ENCODE measurements at regions not wholly inside any gene's neighbourhood (a gene's known extent, or its start where the extent isn't known, plus 50 kb on each side); places are given as distances from the start of the nearest gene placed in this dataset.

DNA sequence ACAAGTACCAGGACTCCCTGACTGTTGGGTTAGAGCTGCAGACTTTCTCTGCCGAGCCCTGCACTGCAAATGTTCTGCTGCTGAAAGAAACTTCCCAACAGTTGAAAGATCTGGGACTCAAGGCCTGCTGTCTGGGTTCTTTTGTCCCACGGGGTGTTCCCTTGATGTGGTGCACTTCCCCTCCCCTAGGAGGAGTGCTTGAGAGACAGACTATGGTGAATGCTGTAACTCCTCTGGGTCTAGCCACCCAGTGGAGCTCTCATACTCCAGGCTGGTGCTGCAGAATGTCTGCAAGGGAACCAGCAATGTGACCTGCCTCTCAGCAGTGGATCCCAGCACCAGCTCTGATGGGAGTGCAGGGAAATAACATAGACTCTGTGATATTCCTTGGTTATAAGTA is 129.2 kb upstream of the SLCO1B1 start (continued):
- TF ChIP-seq, protein P1, sequence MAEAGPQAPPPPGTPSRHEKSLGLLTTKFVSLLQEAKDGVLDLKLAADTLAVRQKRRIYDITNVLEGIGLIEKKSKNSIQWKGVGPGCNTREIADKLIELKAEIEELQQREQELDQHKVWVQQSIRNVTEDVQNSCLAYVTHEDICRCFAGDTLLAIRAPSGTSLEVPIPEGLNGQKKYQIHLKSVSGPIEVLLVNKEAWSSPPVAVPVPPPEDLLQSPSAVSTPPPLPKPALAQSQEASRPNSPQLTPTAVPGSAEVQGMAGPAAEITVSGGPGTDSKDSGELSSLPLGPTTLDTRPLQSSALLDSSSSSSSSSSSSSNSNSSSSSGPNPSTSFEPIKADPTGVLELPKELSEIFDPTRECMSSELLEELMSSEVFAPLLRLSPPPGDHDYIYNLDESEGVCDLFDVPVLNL (IDR thresholded peaks at IDR 0.05; ENCODE audit: low read depth, low read length): no peak
- TF ChIP-seq NRF1 (conservative IDR thresholded peaks at IDR 0.05; ENCODE audit: low read depth, low read length) (no peak), ZNF274 (IDR thresholded peaks at IDR 0.05; ENCODE audit: insufficient read depth, insufficient read length) (no peak), ASH2L (IDR thresholded peaks at IDR 0.05; ENCODE audit: borderline replicate concordance, low read depth) (no peak), SPI1 (IDR thresholded peaks at IDR 0.05; ENCODE audit: borderline replicate concordance, insufficient read depth, low read depth, low read length) (no peak), ZBED1 (IDR thresholded peaks at IDR 0.05; ENCODE audit: borderline replicate concordance) (no peak)
- TF ChIP-seq, protein P2, sequence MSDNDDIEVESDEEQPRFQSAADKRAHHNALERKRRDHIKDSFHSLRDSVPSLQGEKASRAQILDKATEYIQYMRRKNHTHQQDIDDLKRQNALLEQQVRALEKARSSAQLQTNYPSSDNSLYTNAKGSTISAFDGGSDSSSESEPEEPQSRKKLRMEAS (IDR thresholded peaks at IDR 0.05; ENCODE audit: low read depth, low read length): no peak

DNA sequence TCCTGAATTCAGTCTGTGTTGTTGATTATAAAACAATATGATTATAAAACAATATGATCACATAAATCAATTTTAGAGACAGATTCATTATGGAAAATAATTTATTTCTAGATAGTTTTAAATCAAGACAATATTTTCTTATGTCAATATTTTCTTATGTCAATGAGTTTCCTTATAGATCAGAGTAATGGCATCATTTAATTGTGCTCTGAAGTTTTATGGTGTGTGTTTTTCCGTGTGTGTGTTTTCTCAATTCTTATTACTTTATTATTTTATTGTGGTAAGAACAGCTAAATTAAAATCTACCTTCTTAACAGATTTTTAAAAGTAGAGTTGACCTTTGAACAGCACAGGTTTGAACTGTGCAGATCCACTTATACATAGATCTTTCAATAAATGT is 105.3 kb upstream of the SLCO1B1 start:
- Histone ChIP-seq H3K9me3 (replicated peaks; ENCODE audit: control insufficient read depth, insufficient read depth, low read length) (no peaks in the 10 kb centered on the region), H3K36me3 (ENCODE audit: control insufficient read depth in 2 of 2, insufficient read depth in 2 of 2, low read length in 1 of 2) (no peaks in the 10 kb centered on the region), H3K4me2 (ENCODE audit: control insufficient read depth, insufficient read depth) (no peak overlapping the region), H4K20me1 (ENCODE audit: control insufficient read depth, insufficient read depth) (no peaks in the 10 kb centered on the region), H2AFZ (ENCODE audit: control insufficient read depth, low read depth, low read length) (no peak overlapping the region), H3K4me1 (ENCODE audit: control insufficient read depth, insufficient read depth, low read length) (no peaks in the 10 kb centered on the region), H3K9ac (ENCODE audit: control insufficient read depth, insufficient read depth, low read length) (no peak overlapping the region), H3K27ac (ENCODE audit: control insufficient read depth, insufficient read depth) (no peak overlapping the region), H3K27me3 (replicated peaks in 1 of 2; ENCODE audit: control insufficient read depth in 2 of 2, insufficient read depth in 2 of 2, low read length in 1 of 2) (no peaks in the 10 kb centered on the region), H3K79me2 (ENCODE audit: control insufficient read depth, insufficient read depth, low read length) (no peaks in the 10 kb centered on the region), H3K4me3 (no peak overlapping the region)
- no peak for FAIRE-seq
- no peak for DNase-seq (ENCODE audit: low read depth, low spot score)
- WGBS (ENCODE audit: insufficient coverage, insufficient replicate concordance, low lambda C conversion rate, missing lambda C conversion rate): 4% methylated on average over 1 of the region's 1 CpG
- BruUV-seq (replicated peaks): no TSS peak
- SMC1A ChIA-PET (ENCODE audit: uncharacterized antibody, unreplicated experiment): no interaction called here
- RAD21 ChIA-PET (ENCODE audit: unreplicated experiment): no interaction called here
- in situ Hi-C loops (cut with MboI) (no loop called here), intact Hi-C loops (cut with micrococcal nuclease; ENCODE audit: unreplicated experiment) (no loop called here)
- no peak for ATAC-seq
- POLR2A ChIA-PET: no interaction called here
- CTCF ChIA-PET: no interaction called here
- TF ChIP-seq BACH1 (IDR thresholded peaks at IDR 0.05; ENCODE audit: borderline replicate concordance) (no peak), RUNX3 (IDR thresholded peaks at IDR 0.05; ENCODE audit: low read length) (no peak), ZSCAN29 (IDR thresholded peaks at IDR 0.05) (no peak), CHD4 (IDR thresholded peaks at IDR 0.05) (no peak), SPI1 (IDR thresholded peaks at IDR 0.05; ENCODE audit: borderline replicate concordance, insufficient read depth, low read depth, low read length) (no peak), IKZF2 (IDR thresholded peaks at IDR 0.05) (no peak), BMI1 (IDR thresholded peaks at IDR 0.05; ENCODE audit: borderline replicate concordance) (no peak), IRF4 (IDR thresholded peaks at IDR 0.05; ENCODE audit: low read depth, low read length) (no peak), MTA3 (IDR thresholded peaks at IDR 0.05; ENCODE audit: borderline replicate concordance, low read length) (no peak), NFIC (IDR thresholded peaks at IDR 0.05; ENCODE audit: low read depth, low read length) (no peak), ZNF207 (IDR thresholded peaks at IDR 0.05; ENCODE audit: borderline replicate concordance) (no peak), MTA2 (IDR thresholded peaks at IDR 0.05; ENCODE audit: low read depth) (no peak), ZBED1 (IDR thresholded peaks at IDR 0.05; ENCODE audit: borderline replicate concordance) (no peak)
- TF ChIP-seq, protein P3, sequence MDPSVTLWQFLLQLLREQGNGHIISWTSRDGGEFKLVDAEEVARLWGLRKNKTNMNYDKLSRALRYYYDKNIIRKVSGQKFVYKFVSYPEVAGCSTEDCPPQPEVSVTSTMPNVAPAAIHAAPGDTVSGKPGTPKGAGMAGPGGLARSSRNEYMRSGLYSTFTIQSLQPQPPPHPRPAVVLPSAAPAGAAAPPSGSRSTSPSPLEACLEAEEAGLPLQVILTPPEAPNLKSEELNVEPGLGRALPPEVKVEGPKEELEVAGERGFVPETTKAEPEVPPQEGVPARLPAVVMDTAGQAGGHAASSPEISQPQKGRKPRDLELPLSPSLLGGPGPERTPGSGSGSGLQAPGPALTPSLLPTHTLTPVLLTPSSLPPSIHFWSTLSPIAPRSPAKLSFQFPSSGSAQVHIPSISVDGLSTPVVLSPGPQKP (IDR thresholded peaks at IDR 0.05; ENCODE audit: low read depth, low read length): no peak
- TF ChIP-seq, protein P4, sequence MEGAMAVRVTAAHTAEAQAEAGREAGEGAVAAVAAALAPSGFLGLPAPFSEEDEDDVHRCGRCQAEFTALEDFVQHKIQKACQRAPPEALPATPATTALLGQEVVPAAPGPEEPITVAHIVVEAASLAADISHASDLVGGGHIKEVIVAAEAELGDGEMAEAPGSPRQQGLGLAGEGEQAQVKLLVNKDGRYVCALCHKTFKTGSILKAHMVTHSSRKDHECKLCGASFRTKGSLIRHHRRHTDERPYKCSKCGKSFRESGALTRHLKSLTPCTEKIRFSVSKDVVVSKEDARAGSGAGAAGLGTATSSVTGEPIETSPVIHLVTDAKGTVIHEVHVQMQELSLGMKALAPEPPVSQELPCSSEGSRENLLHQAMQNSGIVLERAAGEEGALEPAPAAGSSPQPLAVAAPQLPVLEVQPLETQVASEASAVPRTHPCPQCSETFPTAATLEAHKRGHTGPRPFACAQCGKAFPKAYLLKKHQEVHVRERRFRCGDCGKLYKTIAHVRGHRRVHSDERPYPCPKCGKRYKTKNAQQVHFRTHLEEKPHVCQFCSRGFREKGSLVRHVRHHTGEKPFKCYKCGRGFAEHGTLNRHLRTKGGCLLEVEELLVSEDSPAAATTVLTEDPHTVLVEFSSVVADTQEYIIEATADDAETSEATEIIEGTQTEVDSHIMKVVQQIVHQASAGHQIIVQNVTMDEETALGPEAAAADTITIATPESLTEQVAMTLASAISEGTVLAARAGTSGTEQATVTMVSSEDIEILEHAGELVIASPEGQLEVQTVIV (IDR thresholded peaks at IDR 0.05; ENCODE audit: borderline replicate concordance, partially characterized antibody): no peak

Data from GM12878 (cell line).